Ovary (tissue), 7 donors: ENCODE measurements at regions not wholly inside any gene's neighbourhood (a gene's known extent, or its start where the extent isn't known, plus 50 kb on each side); places are given as distances from the start of the nearest gene placed in this dataset.
"Not testable (repeated sequence)": the region's sequence is repeated elsewhere in the genome, so short reads cannot be mapped to it uniquely, and the experiment has no call there.

Experiments used
- DNase-seq, 5 donors: peaks; one replicate each; pipeline ENCODE4 v3.0.0-alpha.2; 2019 to 2020
- H3K27ac ChIP-seq, 2 donors: fragments of 200-600 bp; one replicate each; pipeline versions ENCODE4 v1.5.1 to v1.8.0; 2019 to 2022
- H3K27me3 ChIP-seq: fragments of 200-600 bp; one replicate; pipeline ENCODE4 v1.8.0; 2022
- H3K36me3 ChIP-seq: fragments of 200-600 bp; sonication (generic); one replicate; pipeline ENCODE4 v1.5.1; 2019
- H3K4me1 ChIP-seq: one replicate; pipeline ENCODE4 v1.8.1; 2013; ENCODE audit warnings: mild to moderate bottlenecking, moderate library complexity; ENCODE audit not compliant: insufficient read depth
- H3K4me3 ChIP-seq: fragments of 200-600 bp; sonication (generic); one replicate; pipeline ENCODE4 v1.5.1; 2017
- H3K9me3 ChIP-seq, 2 donors: fragments of 200-600 bp in 1 of 2; sonication (generic) in 1 of 2; one replicate each; pipeline versions ENCODE4 v1.5.1 to v1.8.1; 2013 to 2019; ENCODE audit warnings: mild to moderate bottlenecking in 1 of 2, moderate library complexity in 1 of 2
- EP300 ChIP-seq: sonication (generic); formaldehyde crosslinking; IDR thresholded peaks from one replicate; pipeline ENCODE4 v1.6.1; 2017; ENCODE audit warnings: antibody characterized with exemption
- POLR2A ChIP-seq: fragments of 450-650 bp; IDR thresholded peaks from one replicate; pipeline ENCODE4 v1.6.1; 2017; ENCODE audit warnings: antibody characterized with exemption, mild to moderate bottlenecking, moderate library complexity
- WGBS, 3 donors: extraction: QIAGEN DNeasy Blood & Tissue Kit in 1 of 3; methylation state at CpG; one replicate each; pipeline versions ENCODE4 v1.1.5 to v1.1.7; 2013 to 2017; 5-methylcytosine and 5-hydroxymethylcytosine counted together
- intact Hi-C, 4 donors: fragments of 100-400 bp; cut with DNase I; formaldehyde crosslinking; loops; one replicate each; pipeline versions ENCODE4 v1.11.0 to v1.15.1; 2022 to 2023
- TF ChIP-seq, protein P1 (sequence below), 3 donors: fragments of 450-650 bp in 2 of 3; fragments of 200-600 bp in 1 of 3; IDR thresholded peaks; one replicate each; pipeline versions ENCODE4 v1.5.1 to v1.8.0; 2016 to 2022; ENCODE audit warnings: antibody characterized with exemption in 3 of 3, mild to moderate bottlenecking in 1 of 3
- donor health status: DM: no; HTN: no; CAD: no; lungs with moderate emphysema.
- donor health status: DM: no; HTN: no; CAD: no.
- donor health status: Bipolar disorder and iron deficiency.
- donor health status: DM: no; HTN: no; CAD: no.
- donor health status: DM: yes; HTN: yes; CAD: no.

DNA sequence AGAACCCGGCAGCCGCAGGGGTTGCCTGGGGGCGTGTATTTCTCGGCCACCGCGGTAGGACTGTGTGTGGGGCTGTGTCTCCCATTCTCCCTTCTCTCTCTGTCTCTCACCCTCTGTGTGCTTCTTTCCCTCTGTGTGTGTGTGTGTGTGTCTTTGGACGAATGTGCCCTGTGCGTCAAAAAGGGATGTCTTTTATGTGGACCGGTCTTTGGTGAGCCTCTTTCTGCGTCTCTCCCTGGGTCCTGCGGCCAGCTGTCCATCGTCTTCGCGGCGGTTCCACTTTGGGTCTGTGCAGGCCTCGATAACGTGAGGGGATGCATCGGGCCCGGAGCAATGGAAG lies 692.1 kb downstream of the KCNJ18 start:
- H3K4me3 ChIP-seq, intact Hi-C loops, H3K27ac ChIP-seq, H3K27me3 ChIP-seq, H3K9me3 ChIP-seq, H3K36me3 ChIP-seq, H3K4me1 ChIP-seq, DNase-seq: not testable (repeated sequence)
- WGBS, 3 donors: 67 to 84% methylated on average over 3 to 19 of the region's 19 CpGs; no CpG with 5 or more reads in 1 of the 3 donors

DNA sequence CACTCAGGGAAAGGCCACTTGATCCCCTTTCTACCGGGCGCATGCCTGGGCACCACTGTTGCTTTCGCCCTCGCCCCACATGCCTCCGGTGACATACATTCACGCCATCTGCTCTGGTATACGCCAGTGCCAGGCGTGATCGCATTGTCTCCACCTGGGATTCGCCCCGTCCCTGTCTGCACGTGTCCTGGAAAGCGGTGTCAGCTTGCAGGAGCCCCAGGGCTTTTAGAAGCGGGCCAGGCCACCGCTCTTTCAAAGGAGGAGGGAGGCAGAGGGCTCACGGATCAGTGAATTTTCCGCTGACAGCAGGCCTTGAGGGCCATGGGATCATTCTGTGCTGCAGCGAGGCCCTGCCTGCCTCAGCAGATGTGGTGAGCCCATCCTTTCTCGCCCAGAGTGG lies 706.1 kb downstream of the KCNJ18 start:
- H3K4me3 ChIP-seq, H3K9me3 ChIP-seq, DNase-seq, H3K36me3 ChIP-seq, H3K4me1 ChIP-seq, H3K27me3 ChIP-seq, H3K27ac ChIP-seq, intact Hi-C loops: not testable (repeated sequence)
- WGBS, 3 donors: 80 to 84% methylated on average over 9 to 10 of the region's 19 CpGs; no CpG with 5 or more reads in 1 of the 3 donors

DNA sequence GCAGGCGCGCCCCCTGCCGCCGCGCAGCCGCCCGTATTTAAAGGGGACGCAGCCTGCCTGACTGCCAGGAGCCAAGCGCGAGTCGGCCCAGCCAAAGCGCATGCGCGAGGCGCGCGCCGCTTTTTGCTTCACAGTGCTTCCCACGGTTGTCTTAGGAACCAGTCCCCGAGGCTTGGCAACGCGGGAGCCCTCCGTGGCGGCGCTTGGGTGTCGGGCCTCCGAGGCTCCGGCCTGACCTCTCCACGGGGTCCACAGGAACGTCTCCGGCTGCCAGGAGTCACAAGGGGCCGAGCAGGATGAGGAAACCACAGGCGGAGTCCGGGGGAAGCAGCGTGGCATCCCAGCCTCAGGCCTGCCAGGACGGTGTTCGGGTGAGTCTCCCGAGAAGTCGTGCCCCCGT lies 706.7 kb downstream of the KCNJ18 start:
- H3K4me3 ChIP-seq, H3K27me3 ChIP-seq, H3K9me3 ChIP-seq, H3K27ac ChIP-seq, H3K4me1 ChIP-seq, H3K36me3 ChIP-seq, DNase-seq, intact Hi-C loops: not testable (repeated sequence)
- no CpG with 5 or more reads among the region's 40 CpGs for WGBS, 3 donors

DNA sequence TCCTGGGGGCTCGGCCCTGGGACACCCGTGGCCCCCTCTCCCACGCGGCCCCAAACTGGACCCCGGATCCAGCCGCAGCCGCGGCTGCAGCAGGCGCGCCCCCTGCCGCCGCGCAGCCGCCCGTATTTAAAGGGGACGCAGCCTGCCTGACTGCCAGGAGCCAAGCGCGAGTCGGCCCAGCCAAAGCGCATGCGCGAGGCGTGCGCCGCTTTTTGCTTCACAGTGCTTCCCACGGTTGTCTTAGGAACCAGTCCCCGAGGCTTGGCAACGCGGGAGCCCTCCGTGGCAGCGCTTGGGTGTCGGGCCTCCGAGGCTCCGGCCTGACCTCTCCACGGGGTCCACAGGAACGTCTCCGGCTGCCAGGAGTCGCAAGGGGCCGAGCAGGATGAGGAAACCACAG lies 712.8 kb downstream of the KCNJ18 start:
- intact Hi-C loops, H3K36me3 ChIP-seq, H3K4me3 ChIP-seq, H3K9me3 ChIP-seq, H3K4me1 ChIP-seq, DNase-seq, H3K27ac ChIP-seq, H3K27me3 ChIP-seq: not testable (repeated sequence)
- WGBS, 3 donors: 68% methylated on average over 11 of the region's 39 CpGs; no CpG with 5 or more reads in 2 of the 3 donors

DNA sequence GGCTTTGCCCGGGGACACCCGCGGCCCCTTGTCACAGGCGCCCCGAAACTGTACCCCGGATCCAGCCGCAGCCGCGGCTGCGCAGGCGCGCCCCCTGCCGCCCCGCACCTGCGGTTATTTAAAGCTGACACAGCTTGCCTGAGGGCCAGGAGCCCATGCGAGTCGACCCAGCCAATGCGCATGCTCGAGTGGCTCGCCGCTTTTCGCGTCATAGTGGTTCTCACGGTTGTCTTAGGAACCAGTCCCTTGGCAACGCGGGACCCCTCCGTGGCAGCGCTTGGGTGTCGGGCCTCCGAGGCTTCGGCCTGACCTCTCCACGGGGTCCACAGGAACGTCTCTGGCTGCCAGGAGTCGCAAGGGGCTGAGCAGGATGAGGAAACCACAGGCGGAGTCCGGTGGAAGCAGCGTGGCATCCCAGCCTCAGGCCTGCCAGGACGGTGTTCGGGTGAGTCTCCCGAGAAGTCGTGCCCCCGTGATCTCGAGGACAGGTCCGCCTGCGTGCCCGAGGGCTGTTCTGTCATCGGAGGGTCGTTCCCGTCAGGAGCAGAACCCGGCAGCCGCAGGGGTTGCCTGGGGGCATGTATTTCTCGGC lies 716.9 kb downstream of the KCNJ18 start:
- H3K27ac ChIP-seq: no peak overlapping the region
- TF ChIP-seq, protein P1, sequence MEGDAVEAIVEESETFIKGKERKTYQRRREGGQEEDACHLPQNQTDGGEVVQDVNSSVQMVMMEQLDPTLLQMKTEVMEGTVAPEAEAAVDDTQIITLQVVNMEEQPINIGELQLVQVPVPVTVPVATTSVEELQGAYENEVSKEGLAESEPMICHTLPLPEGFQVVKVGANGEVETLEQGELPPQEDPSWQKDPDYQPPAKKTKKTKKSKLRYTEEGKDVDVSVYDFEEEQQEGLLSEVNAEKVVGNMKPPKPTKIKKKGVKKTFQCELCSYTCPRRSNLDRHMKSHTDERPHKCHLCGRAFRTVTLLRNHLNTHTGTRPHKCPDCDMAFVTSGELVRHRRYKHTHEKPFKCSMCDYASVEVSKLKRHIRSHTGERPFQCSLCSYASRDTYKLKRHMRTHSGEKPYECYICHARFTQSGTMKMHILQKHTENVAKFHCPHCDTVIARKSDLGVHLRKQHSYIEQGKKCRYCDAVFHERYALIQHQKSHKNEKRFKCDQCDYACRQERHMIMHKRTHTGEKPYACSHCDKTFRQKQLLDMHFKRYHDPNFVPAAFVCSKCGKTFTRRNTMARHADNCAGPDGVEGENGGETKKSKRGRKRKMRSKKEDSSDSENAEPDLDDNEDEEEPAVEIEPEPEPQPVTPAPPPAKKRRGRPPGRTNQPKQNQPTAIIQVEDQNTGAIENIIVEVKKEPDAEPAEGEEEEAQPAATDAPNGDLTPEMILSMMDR (IDR thresholded peaks at IDR 0.05): no peak
- TF ChIP-seq EP300: no peak
- TF ChIP-seq POLR2A: no peak
- H3K4me3 ChIP-seq: no peak overlapping the region
- WGBS, 3 donors: 75 to 87% (median 80%) methylated on average over 46 to 52 of the region's 52 CpGs
- no peak for DNase-seq
- no peaks in the 10 kb centered on the region for H3K4me1 ChIP-seq
- intact Hi-C loops: no loop called here
- no peaks in the 10 kb centered on the region for H3K9me3 ChIP-seq
- no peaks in the 10 kb centered on the region for H3K36me3 ChIP-seq
- H3K27me3 ChIP-seq: no peaks in the 10 kb centered on the region

DNA sequence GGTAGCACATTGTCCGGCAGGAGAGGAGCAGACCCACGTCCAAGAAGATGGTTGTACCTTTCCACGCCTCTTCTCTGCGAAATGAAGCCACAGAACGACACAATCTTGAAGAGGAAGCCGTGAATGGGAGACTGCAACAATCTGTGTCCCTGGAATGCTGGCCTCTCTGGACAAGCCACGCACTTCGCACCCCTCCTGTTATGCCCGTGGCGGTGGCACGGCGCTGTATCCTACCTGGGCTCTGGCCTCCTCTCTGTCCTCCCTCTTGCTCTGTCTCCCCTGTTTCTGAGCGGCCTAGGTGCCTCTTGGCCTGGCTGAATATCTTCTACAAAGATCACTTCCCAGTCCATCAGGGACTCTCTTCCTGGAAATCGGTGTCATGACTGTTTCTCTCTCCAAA lies 717.8 kb downstream of the KCNJ18 start:
- H3K4me1 ChIP-seq: no peaks in the 10 kb centered on the region
- H3K27ac ChIP-seq: no peak overlapping the region
- TF ChIP-seq, protein P1 (IDR thresholded peaks at IDR 0.05): no peak
- TF ChIP-seq EP300 (no peak), POLR2A (no peak)
- intact Hi-C loops: no loop called here
- no peaks in the 10 kb centered on the region for H3K27me3 ChIP-seq
- WGBS, 3 donors: 67 to 79% (median 67%) methylated on average over 14 of the region's 14 CpGs
- no peak overlapping the region for H3K4me3 ChIP-seq
- H3K36me3 ChIP-seq: no peaks in the 10 kb centered on the region
- H3K9me3 ChIP-seq: no peaks in the 10 kb centered on the region
- no peak for DNase-seq
